Astrocyte (in vitro differentiated cells and primary cell): ENCODE measurements at regions not wholly inside any gene's neighbourhood (a gene's known extent, or its start where the extent isn't known, plus 50 kb on each side); places are given as distances from the start of the nearest gene placed in this dataset.

Source experiments
- DNase-seq: peaks from one replicate; pipeline ENCODE4 v3.0.0-alpha.2; 2010; ENCODE audit warnings: low read depth
- FAIRE-seq: peaks from 2 replicates; lab custom pipeline; 2011; peaks lifted over from hg19 to GRCh38; lab: Jason Lieb, UNC
- H2AFZ ChIP-seq: 2 replicates; pipeline ENCODE4 v1.6.0; 2012; ENCODE audit warnings: low read depth, low read length, inconsistent platforms
- H3K27ac ChIP-seq: 2 replicates; pipeline ENCODE4 v1.5.1; 2011; ENCODE audit warnings: low read depth, low read length, inconsistent platforms
- H3K27me3 ChIP-seq: 2 replicates; pipeline ENCODE4 v1.6.0; 2011; ENCODE audit warnings: low read length, inconsistent platforms; ENCODE audit not compliant: insufficient read depth
- H3K36me3 ChIP-seq: 2 replicates; pipeline ENCODE4 v1.5.1; 2011; ENCODE audit warnings: low read length, inconsistent platforms; ENCODE audit not compliant: insufficient read depth
- H3K4me1 ChIP-seq: 2 replicates; pipeline ENCODE4 v1.5.1; 2011; ENCODE audit warnings: low read length, inconsistent platforms; ENCODE audit not compliant: insufficient read depth
- H3K4me2 ChIP-seq: 2 replicates; pipeline ENCODE4 v1.6.0; 2012; ENCODE audit warnings: low read length, inconsistent platforms
- H3K4me3 ChIP-seq: 2 replicates; pipeline ENCODE4 v1.5.1; 2011; ENCODE audit warnings: low read depth, mild to moderate bottlenecking, low read length, inconsistent platforms; ENCODE audit not compliant: insufficient read depth
- H3K79me2 ChIP-seq: 2 replicates; pipeline ENCODE4 v1.6.0; 2012; ENCODE audit warnings: mild to moderate bottlenecking, low read length, inconsistent platforms; ENCODE audit not compliant: insufficient read depth
- H3K9ac ChIP-seq: 2 replicates; pipeline ENCODE4 v1.6.0; 2012; ENCODE audit warnings: mild to moderate bottlenecking, low read length, inconsistent platforms
- H3K9me3 ChIP-seq: 2 replicates; pipeline ENCODE4 v1.5.1; 2012; ENCODE audit warnings: low read depth, mild to moderate bottlenecking, low read length, inconsistent platforms; ENCODE audit not compliant: insufficient read depth
- H4K20me1 ChIP-seq: 2 replicates; pipeline ENCODE4 v1.6.0; 2012; ENCODE audit warnings: low read length, inconsistent platforms; ENCODE audit not compliant: insufficient read depth
- H3K27ac Mint-ChIP-seq: one replicate; pipeline ENCODE4 v1.8.0; 2021; ENCODE audit warnings: mild to moderate bottlenecking, mixed read lengths; ENCODE audit not compliant: unreplicated experiment
- H3K27me3 Mint-ChIP-seq: one replicate; pipeline ENCODE4 v1.8.0; 2021; ENCODE audit warnings: low read depth, mixed read lengths; ENCODE audit not compliant: unreplicated experiment
- H3K36me3 Mint-ChIP-seq: one replicate; pipeline ENCODE4 v1.8.0; 2021; ENCODE audit warnings: low read depth, mixed read lengths; ENCODE audit not compliant: unreplicated experiment
- H3K4me1 Mint-ChIP-seq: one replicate; pipeline ENCODE4 v1.8.0; 2021; ENCODE audit warnings: low read depth, mixed read lengths; ENCODE audit not compliant: unreplicated experiment
- H3K4me3 Mint-ChIP-seq: one replicate; pipeline ENCODE4 v1.8.0; 2021; ENCODE audit warnings: mild to moderate bottlenecking, moderate library complexity, mixed read lengths; ENCODE audit not compliant: unreplicated experiment
- H3K9me3 Mint-ChIP-seq: one replicate; pipeline ENCODE4 v1.8.0; 2021; ENCODE audit warnings: mild to moderate bottlenecking, mixed read lengths; ENCODE audit not compliant: unreplicated experiment
- CTCF ChIP-seq: IDR thresholded peaks from 2 replicates; pipeline ENCODE4 v1.5.1; 2011; ENCODE audit warnings: low read depth, mild to moderate bottlenecking, inconsistent platforms, low read length, moderate library complexity; ENCODE audit not compliant: insufficient read depth
- EZH2 ChIP-seq: IDR thresholded peaks from 2 replicates; pipeline ENCODE4 v1.6.1; 2012; ENCODE audit warnings: mild to moderate bottlenecking, low read length, inconsistent platforms; ENCODE audit not compliant: insufficient read depth

GRCh38 chr4:41318839-41319530 lies 62.3 kb downstream of the UCHL1 start:
- Mint-ChIP-seq H3K27ac (no peak overlapping the region), H3K4me3 (no peak overlapping the region), H3K9me3 (peaks cover 6% of the 10 kb centered on the region), H3K36me3 (no peaks in the 10 kb centered on the region), H3K27me3 (peaks cover 7% of the 10 kb centered on the region), H3K4me1 (peaks cover 5% of the 10 kb centered on the region)
- Histone ChIP-seq H3K4me3 (no peak overlapping the region), H3K9ac (no peak overlapping the region), H3K9me3 (no peaks in the 10 kb centered on the region), H3K4me2 (no peak overlapping the region), H4K20me1 (no peaks in the 10 kb centered on the region), H2AFZ (no peak overlapping the region), H3K27ac (no peak overlapping the region), H3K79me2 (no peaks in the 10 kb centered on the region), H3K27me3 (no peaks in the 10 kb centered on the region), H3K36me3 (no peaks in the 10 kb centered on the region), H3K4me1 (peaks cover 2% of the 10 kb centered on the region)
- DNase-seq, result no peak
- FAIRE-seq, result no peak
- TF ChIP-seq EZH2 (no peak), CTCF (no peak)

DNA sequence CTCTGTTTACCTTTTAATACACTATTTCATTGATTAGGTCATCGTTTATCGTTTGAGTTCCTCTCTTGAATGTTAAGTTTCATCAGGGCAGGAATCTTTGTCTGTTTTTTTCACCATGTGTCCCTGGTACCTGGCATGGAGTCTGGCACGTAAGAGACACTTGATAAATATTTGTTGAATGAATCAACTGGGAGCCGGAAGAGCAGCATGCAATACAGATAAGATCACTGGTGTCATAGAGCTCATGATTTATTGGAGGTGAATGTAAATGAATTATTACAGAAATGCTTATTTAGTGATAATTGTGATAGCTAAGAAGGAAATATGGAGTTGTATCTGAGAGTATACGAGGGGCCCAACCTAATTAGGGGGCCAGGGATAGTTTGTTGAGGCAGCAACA lies 62.8 kb downstream of the UCHL1 start:
- DNase-seq (peak; percentile 12), FAIRE-seq (no peak)
- no peak overlapping the region for H3K9ac ChIP-seq
- TF ChIP-seq CTCF (no peak), EZH2 (no peak)
- H3K27me3 Mint-ChIP-seq, result peaks cover 7% of the 10 kb centered on the region
- no peak overlapping the region for H3K27ac ChIP-seq
- H3K9me3 ChIP-seq, result no peaks in the 10 kb centered on the region
- no peak overlapping the region for H3K4me2 ChIP-seq
- peaks cover 5% of the 10 kb centered on the region for H3K4me1 Mint-ChIP-seq
- no peaks in the 10 kb centered on the region for H4K20me1 ChIP-seq
- H3K27ac Mint-ChIP-seq, result no peak overlapping the region
- H3K4me3 ChIP-seq, result no peak overlapping the region
- no peaks in the 10 kb centered on the region for H3K27me3 ChIP-seq
- no peaks in the 10 kb centered on the region for H3K36me3 Mint-ChIP-seq
- H3K4me3 Mint-ChIP-seq, result no peak overlapping the region
- H3K4me1 ChIP-seq, result peaks cover 2% of the 10 kb centered on the region
- peaks cover 8% of the 10 kb centered on the region for H3K9me3 Mint-ChIP-seq
- no peak overlapping the region for H2AFZ ChIP-seq
- H3K36me3 ChIP-seq, result no peaks in the 10 kb centered on the region
- H3K79me2 ChIP-seq, result no peaks in the 10 kb centered on the region

- H3K4me3 Mint-ChIP-seq, result no peak overlapping the region
- Histone ChIP-seq H3K4me3 (no peak overlapping the region), H3K36me3 (no peaks in the 10 kb centered on the region), H3K79me2 (no peaks in the 10 kb centered on the region), H3K4me2 (no peak overlapping the region), H4K20me1 (no peaks in the 10 kb centered on the region), H2AFZ (no peak overlapping the region), H3K27me3 (no peaks in the 10 kb centered on the region), H3K4me1 (peaks cover 2% of the 10 kb centered on the region), H3K27ac (no peak overlapping the region), H3K9ac (no peak overlapping the region), H3K9me3 (no peaks in the 10 kb centered on the region)
- H3K36me3 Mint-ChIP-seq, result no peaks in the 10 kb centered on the region
- FAIRE-seq (no peak), DNase-seq (no peak)
- peaks cover 7% of the 10 kb centered on the region for H3K27me3 Mint-ChIP-seq
- no peak overlapping the region for H3K27ac Mint-ChIP-seq
- peaks cover 8% of the 10 kb centered on the region for H3K4me1 Mint-ChIP-seq
- peaks cover 8% of the 10 kb centered on the region for H3K9me3 Mint-ChIP-seq
- TF ChIP-seq EZH2 (no peak), CTCF (no peak)
These were observed 63.5 kb downstream of the UCHL1 start for GRCh38 chr4:41320278-41320677.
